ENCODE measurements at regions not wholly inside any gene's neighbourhood (a gene's known extent, or its start where the extent isn't known, plus 50 kb on each side); places are given as distances from the start of the nearest gene placed in this dataset.

- Histone ChIP-seq H3K9me3 (replicated peaks; ENCODE audit: control insufficient read depth, insufficient read depth, low read length) (no peaks in the 10 kb centered on the region), H3K4me2 (ENCODE audit: insufficient read depth, low read length) (no peak overlapping the region), H3K27ac (ENCODE audit: insufficient read depth, low read depth, low read length) (no peak overlapping the region), H3K4me3 (replicated peaks in 1 of 3; ENCODE audit: insufficient read depth in 1 of 3, low read depth in 1 of 3, low read length in 3 of 3) (no peak overlapping the region), H3K9ac (replicated peaks; ENCODE audit: extremely low read depth, insufficient read depth, low read length) (no peak overlapping the region), H4K20me1 (replicated peaks; ENCODE audit: control insufficient read depth, extremely low read depth, insufficient read depth, low read length) (no peaks in the 10 kb centered on the region), H2AFZ (ENCODE audit: low read depth, low read length) (no peak overlapping the region), H3K27me3 (ENCODE audit: control insufficient read depth in 2 of 2, insufficient read depth in 2 of 2, low read length in 2 of 2) (no peaks in the 10 kb centered on the region), H3K36me3 (ENCODE audit: control insufficient read depth in 2 of 2, extremely low read depth in 1 of 2, insufficient read depth in 2 of 2, low read length in 2 of 2) (no peaks in the 10 kb centered on the region), H3K79me2 (ENCODE audit: control insufficient read depth, insufficient read depth, low read length) (no peaks in the 10 kb centered on the region), H3K9me1 (replicated peaks; ENCODE audit: control insufficient read depth, extremely low read depth, insufficient read depth, low read length) (no peaks in the 10 kb centered on the region), H3K4me1 (ENCODE audit: control insufficient read depth, extremely low read depth, insufficient read depth, low read length) (peaks cover 8% of the 10 kb centered on the region)
- no TSS peak for BruUV-seq (replicated peaks)
- no peak for DNase-seq (ENCODE audit: low read depth, low spot score)
- FAIRE-seq = peak; percentile 28
- dilution Hi-C loops (cut with MboI; ENCODE audit: extremely low pct_ligation_motif_present, low sequenced_read_pairs) = no loop called here
- no peak for TF ChIP-seq MYC (IDR thresholded peaks at IDR 0.05; ENCODE audit: low read depth, low read length)
- no peak for TF ChIP-seq POLR2AphosphoS5 (IDR thresholded peaks at IDR 0.05; ENCODE audit: insufficient read depth, low read depth, low read length)
- no peak for TF ChIP-seq GATA2 (IDR thresholded peaks at IDR 0.05; ENCODE audit: insufficient read depth, insufficient read length, low read depth, low read length)
- TF ChIP-seq FOS (IDR thresholded peaks at IDR 0.05; ENCODE audit: borderline replicate concordance, insufficient read depth, low read length) = no peak
- TF ChIP-seq CTCF (IDR thresholded peaks at IDR 0.05; ENCODE audit: extremely low read depth in 1 of 2, insufficient read depth in 1 of 2, low read depth in 1 of 2, low read length in 2 of 2) = no peak
- TF ChIP-seq MAX (IDR thresholded peaks at IDR 0.05; ENCODE audit: insufficient read depth, insufficient read length) = no peak
- no peak for TF ChIP-seq EZH2 (IDR thresholded peaks at IDR 0.05; ENCODE audit: borderline replicate concordance, low read depth, low read length, severe bottlenecking)
- TF ChIP-seq POLR2A (IDR thresholded peaks at IDR 0.05; ENCODE audit: low read depth, low read length) = no peak
- no peak for TF ChIP-seq JUN (IDR thresholded peaks at IDR 0.05; ENCODE audit: borderline replicate concordance, insufficient read depth, insufficient read length, low read depth)
- ChIA-PET POLR2A (no interaction called here), CTCF (no interaction called here)
- intact Hi-C loops (cut with micrococcal nuclease) = no loop called here
These were observed 238.8 kb upstream of the RGS6 start for GRCh38 chr14:71693381-71693780.
